ENCODE measurements at regions not wholly inside any gene's neighbourhood (a gene's known extent, or its start where the extent isn't known, plus 50 kb on each side); places are given as distances from the start of the nearest gene placed in this dataset.

DNA sequence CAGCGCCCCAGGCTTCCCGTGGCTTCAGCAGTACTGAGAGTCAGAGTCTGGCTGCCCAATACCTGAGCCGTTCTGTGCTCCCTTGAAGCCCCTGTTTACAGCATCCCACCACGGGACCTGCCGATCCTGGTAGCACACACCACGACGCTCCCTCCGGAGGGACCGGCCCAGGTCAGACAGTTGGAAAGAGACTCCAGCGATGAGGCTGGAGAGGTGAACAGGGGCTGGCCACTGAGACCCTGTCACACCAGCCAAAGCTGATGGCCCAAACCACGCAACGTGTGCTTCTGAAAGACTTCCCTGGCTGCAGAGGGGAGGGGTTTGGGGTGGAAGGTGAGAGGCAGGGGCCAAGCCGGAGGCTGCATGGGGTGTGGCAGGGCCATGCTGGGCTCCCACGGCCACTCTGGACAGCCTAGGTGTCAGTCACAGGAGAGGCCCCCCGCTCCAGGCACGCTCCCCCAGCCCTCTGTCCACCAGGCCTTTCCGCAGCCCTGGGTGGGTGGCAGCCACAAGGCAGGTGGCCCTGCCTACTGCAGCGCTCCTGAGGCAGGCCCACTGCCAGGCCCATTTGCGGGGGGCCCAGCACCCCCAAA, 140.2 kb upstream of the CHST15 start:
- TF ChIP-seq POLR2A (IDR thresholded peaks at IDR 0.05): no peak
- TF ChIP-seq, protein P1, sequence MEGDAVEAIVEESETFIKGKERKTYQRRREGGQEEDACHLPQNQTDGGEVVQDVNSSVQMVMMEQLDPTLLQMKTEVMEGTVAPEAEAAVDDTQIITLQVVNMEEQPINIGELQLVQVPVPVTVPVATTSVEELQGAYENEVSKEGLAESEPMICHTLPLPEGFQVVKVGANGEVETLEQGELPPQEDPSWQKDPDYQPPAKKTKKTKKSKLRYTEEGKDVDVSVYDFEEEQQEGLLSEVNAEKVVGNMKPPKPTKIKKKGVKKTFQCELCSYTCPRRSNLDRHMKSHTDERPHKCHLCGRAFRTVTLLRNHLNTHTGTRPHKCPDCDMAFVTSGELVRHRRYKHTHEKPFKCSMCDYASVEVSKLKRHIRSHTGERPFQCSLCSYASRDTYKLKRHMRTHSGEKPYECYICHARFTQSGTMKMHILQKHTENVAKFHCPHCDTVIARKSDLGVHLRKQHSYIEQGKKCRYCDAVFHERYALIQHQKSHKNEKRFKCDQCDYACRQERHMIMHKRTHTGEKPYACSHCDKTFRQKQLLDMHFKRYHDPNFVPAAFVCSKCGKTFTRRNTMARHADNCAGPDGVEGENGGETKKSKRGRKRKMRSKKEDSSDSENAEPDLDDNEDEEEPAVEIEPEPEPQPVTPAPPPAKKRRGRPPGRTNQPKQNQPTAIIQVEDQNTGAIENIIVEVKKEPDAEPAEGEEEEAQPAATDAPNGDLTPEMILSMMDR (IDR thresholded peaks at IDR 0.05 in 4 of 5, conservative IDR thresholded peaks at IDR 0.05 in 1 of 5): no peak

Data from gastrocnemius medialis (tissue), 4 donors.